A172 (cell line): ENCODE measurements at regions not wholly inside any gene's neighbourhood (a gene's known extent, or its start where the extent isn't known, plus 50 kb on each side); places are given as distances from the start of the nearest gene placed in this dataset.
"Not testable (repeated sequence)": the region's sequence is repeated elsewhere in the genome, so short reads cannot be mapped to it uniquely, and the experiment has no call there.

ENCODE experiments used
- DNase-seq: peaks from one replicate; pipeline ENCODE4 v3.0.0-alpha.2; 2015; ENCODE audit warnings: low spot score

GRCh38 chr5:127213231-127213630, 77.4 kb upstream of the MEGF10 start:
- no peak for DNase-seq

GRCh38 chr5:127216143-127216542, 74.5 kb upstream of the MEGF10 start:
- DNase-seq, result no peak

GRCh38 chr5:127216898-127217675, 73.5 kb upstream of the MEGF10 start:
- DNase-seq, result no peak

- not testable (repeated sequence) for DNase-seq
Measured at GRCh38 chr5:127221936-127222335, 68.7 kb upstream of the MEGF10 start.

- not testable (repeated sequence) for DNase-seq
Measured at GRCh38 chr5:127222571-127223156, 67.9 kb upstream of the MEGF10 start.

GRCh38 chr5:127223256-127223974, 67.2 kb upstream of the MEGF10 start:
- no peak for DNase-seq

GRCh38 chr5:127227881-127228280, 62.7 kb upstream of the MEGF10 start:
- no peak for DNase-seq

GRCh38 chr5:127228540-127229184, 61.9 kb upstream of the MEGF10 start:
- no peak for DNase-seq

GRCh38 chr5:127229185-127229889, 61.3 kb upstream of the MEGF10 start:
- DNase-seq, result no peak

- DNase-seq, result no peak
Measured at GRCh38 chr5:127231118-127231517, 59.5 kb upstream of the MEGF10 start.

- DNase-seq, result no peak
Measured at GRCh38 chr5:127233590-127233989, 57.0 kb upstream of the MEGF10 start.

- DNase-seq, result no peak
Measured at GRCh38 chr5:127235136-127235535, 55.5 kb upstream of the MEGF10 start.

GRCh38 chr5:127236254-127236653, 54.3 kb upstream of the MEGF10 start:
- DNase-seq, result no peak
